ENCODE measurements at regions not wholly inside any gene's neighbourhood (a gene's known extent, or its start where the extent isn't known, plus 50 kb on each side); places are given as distances from the start of the nearest gene placed in this dataset.
"Not testable (repeated sequence)": the region's sequence is repeated elsewhere in the genome, so short reads cannot be mapped to it uniquely, and the experiment has no call there.

DNA sequence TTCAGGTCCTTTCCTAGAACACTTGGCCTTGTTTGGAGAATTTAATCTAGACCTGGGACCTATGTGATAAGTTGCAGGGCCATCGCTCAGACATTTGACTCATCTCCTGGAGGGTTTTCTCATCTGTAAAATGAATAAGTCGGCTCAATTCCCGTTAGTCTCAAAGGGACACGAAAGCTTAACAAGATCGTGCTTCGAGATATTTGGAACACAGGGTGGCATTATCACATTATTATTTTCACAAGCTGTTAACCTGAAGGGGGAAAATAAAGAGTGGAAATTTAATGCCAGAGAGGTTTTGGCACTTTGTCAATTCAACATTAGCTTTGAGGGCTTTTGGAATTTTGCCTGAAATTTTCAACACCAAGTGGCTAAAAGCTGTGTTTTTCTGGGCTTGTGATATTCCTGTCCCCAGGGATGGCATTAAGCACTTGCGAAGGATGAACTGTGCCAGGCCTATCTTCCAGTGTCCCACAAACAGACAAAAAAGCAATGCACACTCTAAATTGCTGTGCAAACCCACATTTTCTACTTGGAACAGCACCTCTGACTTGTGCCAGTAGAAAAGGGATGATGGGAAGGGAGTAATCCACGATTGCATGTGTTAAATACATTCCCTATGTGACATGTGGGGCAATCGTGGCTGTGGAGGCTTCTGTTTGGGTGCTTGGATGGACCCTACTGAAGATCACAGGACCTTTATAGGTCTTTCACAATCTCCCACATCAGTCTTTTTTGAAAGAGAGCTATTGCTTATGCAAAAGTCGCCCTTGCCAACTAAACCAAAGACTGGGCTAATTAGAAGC lies 478.7 kb downstream of the MFSD1 start:
- DNase-seq, result no peak

DNA sequence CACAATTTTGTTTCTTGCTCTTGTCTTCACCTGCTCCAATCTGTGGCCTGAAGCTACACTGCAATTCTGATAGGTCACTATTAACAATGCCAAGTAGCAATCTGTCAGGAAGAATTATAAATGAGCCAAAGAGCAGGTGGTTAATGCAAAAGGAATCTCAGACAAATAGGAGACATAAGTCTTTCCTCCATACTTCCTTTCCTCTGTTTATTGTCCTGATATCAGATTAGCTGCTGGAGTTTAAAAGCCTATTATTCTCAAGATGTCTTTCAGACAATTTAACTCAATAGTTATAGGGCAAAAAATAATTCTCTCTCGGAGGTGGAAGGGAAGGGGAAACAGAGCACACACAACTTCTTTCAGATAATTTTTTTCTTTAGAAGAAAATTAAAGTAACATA lies 491.6 kb downstream of the MFSD1 start:
- no peak for DNase-seq

DNA sequence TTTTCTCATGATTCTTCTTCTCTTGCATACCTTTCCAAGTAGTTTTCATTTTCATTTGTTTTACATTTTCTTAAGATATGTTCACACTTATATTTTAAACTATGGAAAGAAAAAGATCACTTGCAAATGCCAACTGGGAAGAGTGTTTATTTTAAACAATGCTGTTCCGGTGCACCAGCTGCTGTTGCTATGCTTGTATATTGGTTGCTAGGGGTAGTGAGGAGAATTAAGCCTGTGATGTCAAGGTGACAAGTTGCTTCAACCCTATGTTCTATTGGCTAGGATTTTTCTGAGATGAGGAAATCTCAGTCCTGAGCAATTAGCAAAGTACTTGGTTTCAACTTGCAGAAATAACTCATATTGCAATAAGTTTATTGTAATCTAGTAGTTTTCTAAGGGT lies 500.1 kb downstream of the MFSD1 start:
- no peak for DNase-seq

DNA sequence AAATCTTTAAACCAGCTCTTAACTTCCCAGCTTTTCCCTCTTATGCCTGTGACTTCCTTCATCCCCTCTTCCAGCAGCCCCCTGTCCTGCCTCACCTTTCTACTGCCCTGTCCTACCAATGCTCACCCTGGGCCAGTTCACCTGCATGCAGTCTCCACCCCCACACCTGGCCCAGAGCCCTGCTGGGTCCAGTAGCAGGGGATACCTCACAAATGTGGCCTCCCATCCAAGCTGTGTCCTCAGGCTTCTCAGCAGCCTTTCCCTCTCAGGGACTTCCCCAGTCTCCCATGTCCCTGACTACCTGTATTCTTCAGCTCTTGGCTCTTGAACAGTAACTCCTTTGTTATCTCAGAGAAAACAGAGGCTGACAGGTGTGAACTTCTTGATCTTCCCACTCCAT lies 503.2 kb downstream of the MFSD1 start:
- DNase-seq, result no peak

DNA sequence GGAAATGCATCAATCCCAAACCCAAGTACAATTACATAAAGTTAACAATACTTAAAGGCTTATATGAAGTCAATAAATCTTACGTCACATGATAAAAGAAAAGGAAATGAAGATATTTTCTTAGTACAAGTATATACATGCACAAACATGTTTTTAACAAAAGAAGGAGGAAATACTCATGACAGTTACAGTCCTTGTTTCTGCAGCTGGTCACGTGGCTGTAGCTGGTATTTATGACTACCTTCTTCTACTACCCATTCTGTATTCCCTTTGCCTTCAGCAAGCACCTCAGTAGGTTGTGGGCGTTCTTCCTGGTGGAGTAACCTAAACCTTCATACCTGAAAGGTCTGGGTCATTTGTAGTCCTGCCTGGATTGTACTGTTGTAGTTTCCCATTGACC lies 514.9 kb downstream of the MFSD1 start:
- not testable (repeated sequence) for DNase-seq

DNA sequence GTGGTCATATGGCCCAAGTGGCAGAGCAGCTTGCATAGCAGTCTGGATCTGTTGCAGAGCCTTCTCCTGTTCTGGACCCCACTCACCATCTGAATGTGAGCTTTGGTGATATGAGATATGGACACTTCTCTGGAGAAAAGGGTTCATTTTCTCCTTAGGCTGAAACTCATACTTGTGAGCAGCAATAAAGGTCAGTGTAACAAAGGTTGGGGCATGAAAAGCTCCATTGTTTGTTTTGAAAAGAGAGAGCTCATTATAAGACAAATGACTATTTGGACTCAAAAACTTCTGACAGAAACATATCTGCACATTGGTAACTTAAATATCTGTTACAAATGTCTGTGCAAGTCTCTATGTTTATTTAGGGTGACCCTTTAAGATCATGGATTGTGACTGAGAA lies 517.3 kb downstream of the MFSD1 start:
- DNase-seq, result no peak

DNA sequence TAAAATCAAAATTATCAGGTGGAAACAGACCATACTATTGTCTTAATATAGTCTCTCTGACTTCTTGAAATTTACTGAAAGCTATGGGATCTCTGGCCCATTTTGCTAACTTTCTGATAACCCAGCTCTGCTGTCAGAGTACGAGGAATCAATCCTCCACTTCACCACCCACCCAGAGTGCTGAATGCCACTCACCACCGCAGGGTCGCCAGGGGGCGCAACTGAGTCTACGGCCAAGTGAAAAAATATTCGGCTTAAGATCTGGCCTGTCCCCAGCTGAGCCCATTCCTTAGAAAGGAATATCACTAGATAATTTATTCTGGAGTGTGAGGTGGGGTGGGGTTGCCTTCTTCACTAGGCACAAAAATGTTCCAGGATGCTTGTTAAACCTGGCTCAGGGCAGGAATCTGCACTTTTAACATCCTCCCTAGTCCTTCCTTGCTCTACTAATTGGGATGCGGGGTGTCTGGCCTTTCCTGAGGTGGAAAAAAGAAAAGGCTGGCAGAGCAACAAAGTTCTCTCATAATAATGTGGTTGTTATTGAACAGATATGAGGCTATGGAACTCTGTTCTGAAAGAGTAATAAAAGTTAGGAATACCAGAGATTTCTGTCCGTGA lies 520.6 kb downstream of the MFSD1 start:
- DNase-seq, result no peak

DNA sequence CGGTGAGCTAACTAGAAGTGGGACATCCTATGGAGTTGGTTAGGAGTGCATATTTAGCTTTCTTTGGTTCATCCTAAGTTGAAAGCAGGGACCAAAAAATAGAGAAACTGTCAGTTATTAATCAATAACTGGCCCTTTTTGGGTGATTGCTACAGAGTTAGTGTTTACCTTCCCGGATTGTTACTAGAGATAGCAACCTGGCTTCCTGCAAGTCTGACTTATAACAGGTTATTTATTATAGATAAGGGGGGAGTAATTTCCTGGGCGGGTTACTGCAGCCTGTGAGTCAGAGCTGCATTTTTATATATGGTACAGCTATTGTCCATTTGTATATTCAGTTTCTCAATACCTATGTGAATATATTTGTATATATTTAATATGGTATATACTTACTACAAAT lies 522.0 kb downstream of the MFSD1 start:
- DNase-seq, result no peak

DNA sequence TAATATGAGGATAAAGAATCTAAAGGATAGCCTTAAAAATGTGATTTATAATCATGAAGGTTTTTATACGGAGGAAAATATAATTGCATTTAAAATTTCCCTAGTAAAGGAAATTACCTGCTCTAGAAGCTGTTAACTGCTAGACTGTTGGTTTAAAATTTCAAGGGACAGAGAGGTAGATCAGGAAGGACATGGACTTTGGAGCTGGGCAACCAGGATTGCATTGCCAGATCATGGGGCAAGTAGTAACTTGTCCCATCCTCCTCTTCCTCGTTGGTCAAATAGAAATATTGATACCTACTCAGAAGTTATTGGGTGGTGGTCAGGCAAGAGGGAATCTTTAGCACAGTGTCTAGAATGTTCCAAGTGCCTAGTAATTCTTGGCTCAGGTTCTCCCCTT lies 525.1 kb downstream of the MFSD1 start:
- DNase-seq, result no peak

DNA sequence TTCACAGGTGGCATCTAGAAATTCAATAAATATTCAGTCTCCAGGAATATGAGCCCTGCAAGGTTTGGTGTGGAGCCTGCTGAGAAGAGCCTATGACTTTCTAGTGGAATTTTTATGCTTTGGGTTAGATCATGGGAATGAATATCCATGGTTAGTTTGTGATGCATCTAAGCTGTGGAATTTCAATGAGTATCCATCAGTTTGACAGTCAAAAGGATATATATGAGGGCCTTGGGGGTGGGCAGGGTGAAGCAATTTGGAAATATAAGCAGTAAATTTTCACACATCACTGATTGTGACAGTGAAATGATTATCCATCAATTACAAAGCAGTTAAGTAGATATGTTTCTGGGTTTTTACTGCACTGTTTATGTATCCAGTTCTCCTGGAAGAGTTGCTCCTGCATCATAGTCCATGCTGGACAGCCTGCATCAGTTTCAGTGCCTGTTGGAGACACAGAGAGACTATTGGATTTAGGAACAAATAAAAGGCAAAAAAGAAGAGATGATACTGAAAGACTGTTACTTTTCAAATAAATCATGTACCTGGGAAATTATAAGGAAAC lies 530.8 kb downstream of the MFSD1 start:
- DNase-seq, result no peak

DNA sequence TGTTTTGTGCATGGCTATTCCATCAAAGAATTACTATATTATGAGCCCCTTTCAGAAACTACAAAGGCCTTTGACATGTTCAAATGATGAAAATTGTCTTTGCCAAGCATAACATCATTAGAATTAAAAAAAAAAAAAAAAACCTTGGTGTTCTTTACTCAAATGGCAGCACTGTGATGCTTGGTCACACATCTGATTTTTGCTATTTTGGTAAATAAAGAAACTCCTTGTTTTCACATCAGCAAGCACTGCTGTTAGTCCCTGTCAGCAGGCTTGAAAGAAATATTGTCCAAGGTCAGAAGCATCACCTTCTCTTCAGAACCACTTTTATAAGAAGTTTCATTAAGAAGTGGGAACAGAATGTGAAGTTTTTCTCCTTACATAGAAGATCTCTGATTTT lies 537.3 kb downstream of the MFSD1 start:
- no peak for DNase-seq

DNA sequence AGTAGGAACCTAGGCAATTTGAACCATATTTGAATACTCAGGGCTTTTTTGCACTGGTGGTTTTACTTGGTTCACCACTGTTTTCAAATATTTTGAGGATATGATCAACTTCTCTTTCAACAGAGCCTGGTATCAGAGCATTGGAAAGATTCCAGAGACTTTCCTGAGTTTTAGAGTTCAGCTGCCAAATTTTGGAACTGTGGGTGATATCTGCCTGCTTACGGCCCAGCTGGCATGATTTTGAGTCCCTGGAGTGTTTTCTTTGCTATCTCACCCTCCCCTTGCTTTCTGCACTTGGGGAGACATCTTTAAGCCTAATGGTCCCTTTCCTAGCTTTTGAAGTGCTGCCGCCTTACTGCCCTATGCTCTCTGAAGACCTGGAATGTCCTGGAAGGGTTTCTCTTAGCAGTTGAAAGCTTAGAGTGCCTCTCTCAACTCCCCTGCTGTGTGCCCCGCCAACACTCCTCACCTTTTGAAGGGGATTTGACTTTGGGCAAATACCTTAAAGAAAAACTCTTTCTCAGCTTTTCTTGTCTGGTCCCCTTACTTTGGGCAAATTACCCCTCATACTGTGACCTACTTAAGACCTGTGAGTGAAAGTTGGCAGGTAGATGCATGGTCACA lies 539.1 kb downstream of the MFSD1 start:
- no peak for DNase-seq

DNA sequence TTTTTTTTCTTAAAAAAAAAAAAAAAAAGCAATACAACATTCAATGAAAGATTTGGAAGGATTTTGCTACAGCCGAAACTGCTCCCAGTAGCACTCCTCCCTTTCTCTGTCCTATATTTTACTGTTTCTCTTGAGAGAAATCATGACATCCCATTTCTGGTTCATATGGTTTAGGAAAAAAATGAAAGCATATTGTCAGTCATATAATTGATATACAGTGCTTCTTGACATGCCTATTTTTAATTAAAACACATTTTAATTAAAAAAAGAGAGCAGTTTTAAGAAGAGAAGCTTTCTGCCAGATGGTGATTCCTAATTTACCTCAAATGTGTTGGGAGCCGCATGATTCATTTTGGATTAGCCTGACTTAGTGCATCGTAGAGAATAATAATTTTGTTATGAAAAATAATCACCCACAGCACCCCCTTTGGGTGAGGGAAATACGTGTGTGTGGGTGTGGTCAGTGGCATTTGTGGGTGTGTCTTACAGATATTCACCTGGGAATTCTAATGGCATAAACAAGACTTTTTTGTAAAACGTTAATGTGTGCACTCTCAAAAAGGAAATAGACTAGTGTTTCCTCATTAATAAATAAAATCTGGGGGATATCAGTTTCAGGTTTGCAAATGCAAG lies 544.5 kb downstream of the MFSD1 start:
- no peak for DNase-seq

DNA sequence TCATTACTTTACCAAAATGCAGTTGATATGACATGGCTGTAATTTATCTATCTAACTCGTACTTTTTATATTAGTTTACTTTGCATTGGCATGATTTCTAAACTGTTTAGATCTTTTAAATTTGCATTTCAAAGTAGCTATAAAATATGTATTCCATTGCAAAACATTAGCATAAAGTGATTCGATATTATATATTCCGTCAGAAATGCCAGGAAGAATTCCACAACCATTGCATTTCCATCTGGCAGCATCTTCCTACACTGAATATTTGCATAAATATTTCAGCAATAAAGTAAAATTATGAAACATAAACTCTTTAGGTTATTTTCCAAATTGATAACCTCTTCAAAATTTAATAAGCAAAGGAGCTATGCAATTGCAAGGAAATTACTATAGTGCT lies 546.6 kb downstream of the MFSD1 start:
- DNase-seq, result no peak

DNA sequence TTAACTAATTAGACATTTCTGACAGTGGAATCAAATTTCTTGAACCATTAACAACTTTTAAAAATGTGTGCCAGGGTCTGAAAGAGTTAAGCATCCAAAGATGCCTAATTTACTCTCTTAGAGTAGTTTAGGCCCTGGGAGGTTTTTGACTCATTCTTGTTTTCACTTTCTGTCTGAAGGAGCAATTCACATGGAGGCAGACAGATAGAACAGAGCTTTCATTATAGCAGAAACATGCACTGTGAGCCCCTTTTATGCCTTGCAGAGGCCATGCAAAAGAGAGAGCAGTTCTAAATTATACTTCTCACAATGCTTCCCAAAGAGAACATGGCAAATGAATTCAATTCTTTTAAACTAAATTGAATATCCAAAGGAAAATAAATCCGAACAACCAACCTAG lies 554.8 kb downstream of the MFSD1 start:
- DNase-seq, result no peak

DNA sequence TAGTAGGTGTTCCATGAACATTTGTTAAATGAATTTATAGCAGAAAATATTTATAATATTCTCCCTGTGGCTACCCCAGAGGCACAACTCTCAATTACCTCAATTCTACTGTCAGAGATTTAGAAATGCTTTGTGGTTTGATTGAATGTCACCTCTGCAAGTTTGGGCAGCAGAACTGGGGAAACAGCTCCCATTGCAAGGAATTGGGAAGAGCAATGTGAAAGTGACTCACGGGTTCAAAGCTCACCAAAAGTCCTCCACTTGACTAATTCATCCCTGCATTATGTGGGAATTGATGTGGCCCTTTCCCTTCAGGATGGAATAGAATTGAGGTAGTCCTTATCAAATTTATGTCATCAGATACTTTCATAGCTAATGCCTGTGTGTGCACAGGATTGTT lies 562.7 kb downstream of the MFSD1 start:
- DNase-seq, result no peak

DNA sequence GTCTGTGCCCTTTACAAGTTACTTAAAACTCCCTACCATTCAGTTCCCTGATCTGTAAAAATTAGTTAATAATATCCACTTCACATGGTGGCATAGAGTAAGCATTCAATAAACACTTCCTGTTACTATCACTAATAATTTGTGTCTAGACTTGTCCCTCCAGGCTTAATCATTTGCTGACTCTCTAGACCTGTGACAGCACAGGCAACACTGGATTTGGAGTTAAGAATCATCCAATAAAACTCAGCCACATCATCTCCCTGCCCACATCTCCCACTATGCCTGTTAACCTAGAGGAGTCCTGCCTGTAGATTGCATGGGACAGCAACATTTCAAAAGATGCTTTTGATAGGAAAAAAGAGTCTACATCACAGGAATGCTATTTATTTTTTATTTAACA lies 564.6 kb downstream of the MFSD1 start:
- DNase-seq, result no peak

DNA sequence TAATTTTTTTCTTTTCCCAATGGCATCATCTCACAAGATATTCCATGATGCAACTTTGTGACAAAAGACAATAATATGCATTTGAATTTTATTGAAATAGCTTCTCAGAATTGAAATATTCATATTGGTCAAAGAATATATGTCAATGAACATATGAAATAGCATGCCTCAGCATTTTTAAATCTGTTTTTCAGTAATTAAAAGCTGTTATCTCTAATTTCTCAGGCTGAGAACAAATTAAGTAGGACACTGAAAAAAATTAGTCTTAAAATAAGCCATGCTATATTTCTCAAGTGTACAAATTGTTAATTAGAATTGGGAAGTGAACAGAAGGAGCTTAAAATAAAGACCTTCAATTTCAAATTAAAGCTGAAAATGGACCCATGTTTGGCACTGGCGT lies 570.1 kb downstream of the MFSD1 start:
- no peak for DNase-seq

DNA sequence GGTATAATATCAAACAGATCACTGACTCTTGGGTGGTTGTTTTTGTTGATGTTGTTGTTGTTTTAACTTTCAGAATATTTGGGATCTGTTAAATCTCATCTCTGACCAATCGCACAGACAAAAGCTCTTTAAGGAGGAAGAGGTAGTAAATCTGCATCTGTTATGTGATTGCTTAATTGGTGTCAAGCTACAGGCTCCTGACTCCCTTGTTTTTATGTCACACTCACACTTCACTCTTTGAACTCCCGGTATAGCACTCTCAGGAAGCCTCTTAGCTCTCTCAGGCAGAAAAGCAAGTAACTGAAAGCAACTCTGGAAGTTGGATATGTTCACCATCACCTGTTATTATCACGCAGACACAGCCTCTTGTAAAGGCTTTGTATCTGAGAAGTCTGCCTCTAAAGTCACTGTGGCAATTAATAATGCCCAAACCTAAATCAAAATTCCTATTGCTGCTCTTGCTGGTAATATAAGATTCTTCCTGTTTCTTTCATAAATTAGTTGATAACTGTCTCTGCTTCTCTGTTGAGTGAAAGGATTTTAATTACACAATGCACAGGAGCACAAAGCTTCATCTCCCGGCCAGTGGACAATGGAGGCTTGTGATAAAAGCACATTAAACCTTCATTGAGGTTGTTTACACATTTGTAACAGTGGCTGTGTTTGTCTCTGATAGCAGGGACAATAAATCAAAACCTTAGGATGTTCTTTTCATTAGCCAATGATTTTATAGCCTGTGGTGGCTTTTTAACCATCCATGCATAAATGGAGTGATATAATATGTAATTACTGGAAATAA lies 576.7 kb downstream of the MFSD1 start:
- no peak for DNase-seq

DNA sequence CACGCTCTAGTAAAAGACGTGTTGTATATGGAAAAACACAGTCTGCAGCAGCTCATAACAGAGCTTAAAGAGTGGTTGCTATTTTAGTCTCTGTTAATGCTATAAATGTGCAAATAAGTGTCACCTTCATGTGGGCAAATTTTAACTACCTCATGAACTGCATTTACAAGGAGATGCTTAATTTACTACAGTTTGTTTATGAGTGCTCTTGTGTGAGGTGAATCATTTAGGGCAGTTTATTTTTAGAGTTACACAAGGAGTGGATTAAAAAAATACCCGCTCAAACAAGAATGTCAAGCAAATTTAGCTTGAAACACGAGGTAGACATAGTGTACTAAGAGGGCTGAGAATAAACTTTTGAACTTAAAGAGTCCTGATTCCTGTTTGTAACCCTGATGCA lies 579.0 kb downstream of the MFSD1 start:
- DNase-seq, result no peak

DNA sequence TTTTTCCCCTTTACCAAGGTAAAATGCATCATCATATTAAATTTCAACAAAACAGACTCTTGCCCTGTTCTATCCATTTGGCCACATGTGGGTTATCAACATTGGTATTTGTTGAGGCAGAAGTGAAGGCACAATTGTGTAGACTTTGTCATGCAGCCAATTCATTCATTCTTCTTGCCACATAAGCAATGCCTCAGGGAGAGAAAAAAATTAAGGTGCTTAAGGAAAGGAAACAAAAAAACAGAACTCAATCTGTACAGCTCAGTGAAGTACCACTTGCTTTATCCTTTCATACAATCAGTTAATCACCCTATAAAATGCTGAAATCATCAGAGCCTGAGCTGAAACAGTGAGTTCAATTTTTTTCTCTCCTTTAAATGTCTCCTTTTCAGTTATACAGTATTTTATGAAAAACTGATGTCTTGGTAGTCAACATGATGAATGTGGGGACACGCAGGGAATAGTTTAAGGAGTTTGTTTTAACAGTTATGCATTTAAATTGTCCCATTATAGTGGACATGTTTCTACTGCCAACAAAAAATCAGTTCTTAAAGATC lies 588.9 kb downstream of the MFSD1 start:
- no peak for DNase-seq

DNA sequence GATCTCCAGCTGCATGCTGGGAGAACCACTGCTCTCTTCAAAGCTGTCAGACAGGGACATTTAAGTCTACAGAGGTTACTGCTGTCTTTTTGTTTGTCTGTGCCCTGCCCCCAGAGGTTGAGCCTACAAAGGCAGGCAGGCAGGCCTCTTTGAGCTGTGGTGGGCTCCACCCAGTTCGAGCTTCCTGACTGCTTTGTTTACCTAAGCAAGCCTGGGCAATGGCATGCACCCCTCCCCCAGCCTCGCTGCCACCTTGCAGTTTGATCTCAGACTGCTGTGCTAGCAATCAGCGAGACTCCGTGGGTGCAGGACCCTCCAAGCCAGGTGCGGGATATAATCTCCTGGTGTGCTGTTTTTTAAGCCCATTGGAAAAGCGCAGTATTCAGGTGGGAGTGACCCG lies 591.0 kb upstream of the IL12A start:
- not testable (repeated sequence) for DNase-seq

Measured in GF-D8 (cell line).